GM19351 (cell line): ENCODE measurements at regions not wholly inside any gene's neighbourhood (a gene's known extent, or its start where the extent isn't known, plus 50 kb on each side); places are given as distances from the start of the nearest gene placed in this dataset.
A peak's percentile ranks its signal among the peaks of the same experiment; 100 is the strongest.

Experiments used
- ATAC-seq: cut with Tn5 transposase; IDR thresholded peaks from one replicate; pipeline ENCODE4 v1.9.1; 2021; ENCODE audit warnings: mild to moderate bottlenecking, moderate library complexity; ENCODE audit not compliant: unreplicated experiment

DNA sequence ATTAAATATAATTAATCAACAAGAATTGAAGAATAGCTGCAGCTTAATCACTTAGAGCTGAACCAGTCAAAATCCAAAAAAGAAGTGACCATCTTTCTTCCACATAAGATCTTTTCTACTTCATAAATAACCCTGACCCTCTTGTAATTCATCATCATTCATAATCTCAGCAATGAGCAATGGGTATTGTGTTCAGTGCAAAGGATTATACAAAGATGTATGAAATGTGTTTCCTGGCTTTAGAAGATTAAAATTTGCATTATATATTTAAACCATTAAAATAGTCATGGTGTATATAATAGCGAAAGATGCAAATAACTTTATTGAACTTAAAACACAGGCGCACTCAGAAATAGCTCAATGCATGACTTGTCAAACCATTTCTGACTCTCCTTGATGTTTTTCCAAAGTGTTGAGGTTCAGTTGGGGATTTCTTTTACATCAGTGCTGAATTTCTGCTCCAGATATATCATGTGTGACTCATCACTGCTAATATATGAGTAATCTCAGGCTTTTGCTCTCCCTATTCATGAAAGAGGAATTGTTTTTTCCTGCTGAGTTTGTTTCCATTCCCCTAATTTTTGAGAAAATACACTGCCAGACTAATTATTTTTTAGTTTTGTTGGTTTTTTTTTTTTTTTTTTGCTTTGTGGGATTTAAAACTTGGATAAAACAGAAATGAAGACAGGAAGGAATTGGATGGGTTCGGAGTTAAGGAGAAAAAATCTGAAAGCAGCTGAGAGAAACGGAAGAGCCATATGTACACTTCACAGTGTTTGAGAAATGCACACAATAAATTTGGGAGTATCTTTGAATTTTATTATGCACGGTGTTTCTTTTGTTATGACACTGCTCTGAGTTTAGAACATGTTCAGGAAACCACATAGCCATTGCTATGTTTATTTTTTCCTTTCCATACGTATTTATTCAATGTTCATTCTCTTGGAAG lies 290.1 kb upstream of the PCDH7 start:
- no peak for ATAC-seq

DNA sequence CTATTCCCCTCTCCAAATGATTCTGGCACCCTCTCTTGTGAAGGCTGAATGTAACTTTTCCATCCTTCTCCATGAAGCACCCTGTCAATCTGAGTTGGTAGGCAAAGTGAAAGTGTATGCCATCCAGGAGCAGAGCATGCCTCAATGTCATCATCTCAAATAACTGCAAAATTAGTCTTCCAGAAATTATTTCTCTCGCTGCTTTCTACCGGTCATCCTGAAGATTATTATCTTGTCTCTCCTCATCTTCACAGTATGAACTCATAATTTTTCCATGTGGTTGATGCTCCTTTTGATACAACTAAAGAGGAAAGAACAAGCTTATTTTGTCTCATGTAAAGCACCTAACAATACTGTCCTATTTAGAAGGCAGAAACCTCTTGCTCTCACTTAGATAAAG lies 285.5 kb upstream of the PCDH7 start:
- no peak for ATAC-seq

DNA sequence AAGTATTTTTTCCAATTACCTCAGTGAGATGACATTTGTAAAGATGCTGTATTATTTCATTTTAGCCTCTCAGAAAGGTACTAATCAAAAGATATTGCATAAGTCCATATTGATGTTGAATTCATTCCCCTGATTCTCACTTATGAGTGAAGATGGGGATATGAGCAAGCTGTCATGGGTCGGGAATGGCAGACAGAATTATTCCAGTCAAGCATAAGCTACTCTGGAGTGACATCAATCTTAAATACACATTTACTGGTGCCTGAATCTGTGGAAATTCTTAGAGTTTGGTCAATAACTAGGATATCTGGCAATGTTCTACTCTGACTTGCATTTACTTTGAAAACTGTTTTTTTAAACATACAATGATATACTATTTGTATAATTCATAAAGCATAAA lies 283.8 kb upstream of the PCDH7 start:
- ATAC-seq = no peak

DNA sequence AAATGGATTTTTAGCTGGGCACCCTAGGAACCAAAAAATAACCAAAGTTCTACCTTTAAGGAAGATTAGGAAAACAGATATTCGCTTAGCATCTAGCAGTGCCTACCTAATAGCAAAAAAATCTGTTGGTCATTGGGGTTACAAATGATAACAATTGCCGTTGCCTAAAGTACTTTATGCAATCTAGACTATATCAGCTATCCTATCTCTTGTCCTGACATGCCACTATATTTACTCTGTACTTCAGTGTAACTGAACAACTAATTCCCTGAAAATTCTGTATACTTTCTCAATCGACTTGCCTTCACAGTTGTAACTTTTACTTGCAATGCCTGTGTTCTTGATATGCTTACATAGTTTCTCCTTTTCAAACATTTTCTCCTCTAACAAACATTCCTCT lies 282.9 kb upstream of the PCDH7 start:
- no peak for ATAC-seq

DNA sequence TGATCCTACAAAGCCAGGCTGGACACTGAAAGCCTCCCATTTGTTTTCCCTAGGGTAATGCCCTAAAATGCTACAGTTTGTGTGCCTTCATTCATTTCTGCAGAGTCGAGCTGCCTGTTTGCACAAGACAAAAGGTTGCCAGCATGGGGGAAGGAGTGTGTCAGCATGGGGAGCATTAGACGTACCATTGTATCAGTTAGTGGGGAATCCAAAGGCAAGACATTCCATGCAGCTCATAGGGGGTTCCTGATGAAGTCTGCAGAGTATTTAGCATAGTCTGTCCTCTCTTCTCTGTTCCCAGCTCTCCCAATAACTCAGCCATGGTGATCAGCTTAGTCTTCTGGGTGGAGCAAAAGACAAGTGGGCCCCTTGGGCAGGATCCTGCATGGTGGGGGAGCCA lies 276.9 kb upstream of the PCDH7 start:
- no peak for ATAC-seq

DNA sequence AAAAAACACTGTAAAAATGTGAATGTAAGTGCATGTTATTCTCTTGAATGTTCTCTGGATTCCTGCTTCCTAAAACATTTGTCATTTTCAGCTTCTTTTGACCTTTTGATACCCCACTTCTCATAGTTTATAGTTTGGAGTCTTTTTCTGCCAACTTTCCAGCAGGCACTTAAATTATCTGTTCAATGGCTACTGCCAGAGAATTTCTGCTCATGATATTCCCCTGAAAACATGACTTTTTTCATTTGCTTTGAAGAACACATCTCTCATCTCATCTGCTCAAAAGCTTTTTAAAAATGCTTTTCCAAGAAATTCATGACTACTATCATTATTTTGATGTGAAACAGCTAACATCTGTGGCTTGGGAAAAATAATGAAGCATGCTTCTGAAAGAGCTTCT lies 269.7 kb upstream of the PCDH7 start:
- ATAC-seq = no peak

DNA sequence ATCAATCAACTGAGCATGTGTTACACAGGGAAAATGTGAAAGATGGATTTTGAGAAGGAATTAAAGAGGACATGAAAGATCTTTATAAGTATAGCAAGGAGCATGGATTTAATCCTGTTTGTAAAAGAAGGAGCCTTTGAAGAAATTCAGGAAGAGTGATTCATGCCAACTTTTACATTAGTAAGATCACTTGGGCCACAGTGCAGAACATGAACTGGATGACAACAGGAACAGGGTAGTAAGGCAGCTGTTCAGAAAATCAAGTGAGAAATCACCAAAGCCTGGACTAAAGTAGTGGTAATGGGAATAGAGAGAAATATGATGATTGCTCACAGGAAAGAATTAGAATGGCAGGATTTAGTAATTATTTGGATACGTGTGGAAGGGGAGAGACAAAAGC lies 265.7 kb upstream of the PCDH7 start:
- ATAC-seq = no peak

DNA sequence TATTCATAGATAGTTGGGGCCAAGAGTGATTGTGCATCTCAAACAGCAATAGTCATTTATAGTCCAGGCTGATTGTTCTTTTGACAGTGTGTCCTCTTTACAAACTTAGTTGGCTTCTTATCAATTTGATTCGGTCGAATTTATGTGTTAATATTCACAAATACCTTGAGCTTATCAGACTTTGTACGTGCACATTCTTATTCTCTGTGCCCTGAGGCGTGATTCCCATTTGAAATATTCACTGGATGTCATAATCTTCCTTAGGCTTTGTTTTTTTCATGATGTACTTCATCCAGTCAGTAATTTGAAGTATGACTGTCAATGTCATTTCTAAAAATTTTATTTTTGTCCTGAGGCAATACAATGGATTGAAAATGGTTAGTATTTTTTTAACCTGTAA lies 263.5 kb upstream of the PCDH7 start:
- no peak for ATAC-seq

DNA sequence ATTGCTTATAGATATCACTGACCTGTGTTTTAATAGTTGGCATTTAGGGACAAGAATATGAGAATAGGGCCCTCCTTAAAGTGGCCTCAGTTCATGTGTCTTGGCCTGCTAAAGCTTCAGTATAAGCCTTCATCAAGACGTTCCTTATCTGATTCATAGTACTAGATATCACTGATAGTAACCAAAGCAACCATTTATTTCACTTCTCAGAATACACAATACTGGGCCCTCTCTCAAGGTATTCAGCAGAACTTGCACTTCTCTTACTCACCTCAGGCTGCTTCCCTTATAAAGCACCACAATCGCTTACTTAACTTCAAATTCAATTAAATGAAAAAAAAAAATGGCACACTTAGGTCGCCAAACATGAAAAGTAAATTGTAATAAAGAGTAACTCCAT lies 259.4 kb upstream of the PCDH7 start:
- peak; percentile 43 for ATAC-seq

DNA sequence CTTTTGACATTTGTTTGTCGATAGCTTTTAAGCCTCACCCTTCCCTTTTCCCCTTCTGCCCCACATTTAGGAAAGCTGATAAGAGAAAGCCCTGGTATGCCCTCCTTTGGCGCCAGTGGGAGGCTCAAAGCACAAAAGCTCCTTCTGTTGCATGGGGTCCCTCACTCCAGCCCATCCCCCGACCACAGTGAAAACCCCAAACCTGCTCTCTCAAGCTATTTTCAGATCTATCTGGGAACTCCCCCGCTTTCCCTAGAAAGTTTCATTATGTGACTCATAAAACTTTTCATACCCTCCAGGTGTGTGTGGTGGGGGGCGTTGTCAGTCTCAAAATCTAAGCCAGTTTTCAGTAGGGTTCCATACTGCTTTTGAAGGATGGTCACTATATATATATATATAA lies 259.0 kb upstream of the PCDH7 start:
- ATAC-seq = peak; percentile 64

DNA sequence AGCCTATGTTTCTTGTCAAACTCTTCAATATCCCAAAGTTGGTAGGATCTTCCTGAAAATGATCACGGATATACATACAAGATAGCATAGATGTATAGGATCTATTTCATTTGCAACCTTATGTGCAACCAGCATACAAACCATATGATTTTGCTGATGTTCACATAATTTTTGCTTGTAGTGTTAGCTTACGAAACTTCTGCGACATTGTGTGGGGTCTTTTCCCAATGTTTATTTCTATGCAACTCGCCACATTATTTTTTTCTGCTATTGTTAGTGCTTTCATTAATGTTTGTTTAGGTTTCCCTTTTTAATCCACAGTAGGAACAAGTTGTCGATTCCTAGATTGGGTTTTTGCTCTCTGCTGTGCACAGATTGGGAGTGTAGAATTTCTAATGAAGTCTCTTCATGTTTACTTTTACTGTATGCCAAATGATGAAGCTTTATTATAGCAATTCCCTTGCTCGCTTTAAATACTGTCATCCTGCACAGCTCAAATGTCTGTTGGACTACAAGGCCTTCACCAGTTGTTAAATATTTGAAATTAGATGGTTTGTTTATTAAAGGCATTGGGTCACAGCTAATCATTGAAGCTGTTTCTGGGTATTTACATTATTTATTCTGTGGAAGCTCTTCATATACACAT lies 257.6 kb upstream of the PCDH7 start:
- no peak for ATAC-seq

DNA sequence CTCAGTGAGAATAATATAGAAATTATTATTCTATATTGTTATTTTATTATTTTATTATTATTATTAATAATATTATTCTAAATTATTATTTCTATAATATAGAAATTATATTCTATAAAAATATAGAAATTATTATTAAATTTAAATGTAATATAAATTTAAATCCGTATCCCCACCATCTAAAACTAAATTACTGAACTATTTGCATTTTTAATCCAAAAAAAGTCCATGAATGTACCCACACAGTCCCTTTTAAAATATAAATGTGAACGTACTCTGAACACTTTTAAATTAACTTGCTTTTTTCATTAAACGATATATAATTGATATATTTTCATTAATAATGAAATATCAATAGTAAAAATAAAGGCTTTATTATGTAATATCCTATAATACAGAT lies 248.3 kb upstream of the PCDH7 start:
- no peak for ATAC-seq

DNA sequence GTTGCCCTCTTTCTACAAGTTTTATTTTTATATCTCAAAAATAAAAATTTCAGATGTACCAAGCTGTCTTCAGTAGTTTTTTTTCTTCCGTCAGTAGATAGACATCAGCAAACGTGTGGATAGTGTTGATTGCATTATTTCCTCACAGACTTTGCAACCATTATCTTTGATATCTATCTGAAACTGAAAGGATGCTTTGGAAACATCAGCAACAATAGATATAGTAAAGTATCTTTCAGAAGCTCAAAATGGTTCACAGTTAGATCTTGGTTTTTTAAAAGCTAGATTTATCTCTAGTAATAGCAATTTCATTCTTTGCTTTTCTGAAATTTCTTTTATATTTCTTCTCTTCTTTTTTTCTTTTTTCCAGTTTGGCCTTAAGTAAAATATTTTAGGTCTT lies 246.9 kb upstream of the PCDH7 start:
- no peak for ATAC-seq

DNA sequence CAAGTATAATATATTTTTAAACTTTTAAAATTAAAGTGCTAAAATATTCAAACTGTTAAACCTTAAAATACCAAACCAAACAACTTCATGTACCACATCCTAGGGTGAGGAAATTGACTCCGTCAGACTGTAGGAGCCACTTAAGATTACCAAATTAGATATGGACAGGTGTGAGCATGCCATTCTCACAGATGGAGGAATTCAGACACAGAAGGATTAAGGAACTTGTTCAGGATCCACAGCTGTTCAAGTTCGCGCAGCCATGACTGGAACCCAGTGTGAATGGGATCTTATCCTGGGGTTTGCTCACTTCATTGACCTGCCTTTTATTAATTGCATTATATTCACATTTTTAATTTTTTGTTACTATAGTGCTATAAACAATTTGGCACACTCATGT lies 224.9 kb upstream of the PCDH7 start:
- no peak for ATAC-seq

DNA sequence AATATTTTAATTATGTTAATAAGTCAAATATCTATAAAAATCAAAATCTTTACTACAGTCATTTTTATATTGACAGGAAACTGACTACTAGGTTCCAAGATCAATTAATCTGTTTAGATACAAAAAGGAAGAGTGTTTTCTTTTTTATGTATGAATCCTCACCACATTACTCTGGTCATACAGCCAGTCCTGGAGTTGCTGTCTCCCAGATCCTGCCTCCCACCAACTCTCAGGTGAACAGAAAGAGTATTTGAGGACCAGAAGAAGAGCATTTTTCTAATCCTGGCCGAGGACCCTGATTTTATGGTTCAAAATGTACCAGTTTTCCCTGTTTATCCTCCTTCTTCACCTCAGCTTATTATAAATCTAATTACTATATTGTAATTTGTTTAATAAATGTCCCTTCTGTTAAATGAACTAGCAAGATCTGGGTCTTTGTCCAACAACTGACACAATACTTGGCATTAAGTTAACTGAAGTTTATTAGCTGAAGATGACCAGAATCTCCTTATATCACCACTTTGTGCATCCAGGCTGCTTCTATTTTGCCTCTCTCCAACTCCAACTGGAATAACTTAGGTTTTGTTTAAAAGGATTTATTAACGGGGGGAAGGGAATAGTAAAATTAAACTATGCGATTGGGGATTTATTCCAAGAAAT lies 224.4 kb upstream of the PCDH7 start:
- no peak for ATAC-seq

DNA sequence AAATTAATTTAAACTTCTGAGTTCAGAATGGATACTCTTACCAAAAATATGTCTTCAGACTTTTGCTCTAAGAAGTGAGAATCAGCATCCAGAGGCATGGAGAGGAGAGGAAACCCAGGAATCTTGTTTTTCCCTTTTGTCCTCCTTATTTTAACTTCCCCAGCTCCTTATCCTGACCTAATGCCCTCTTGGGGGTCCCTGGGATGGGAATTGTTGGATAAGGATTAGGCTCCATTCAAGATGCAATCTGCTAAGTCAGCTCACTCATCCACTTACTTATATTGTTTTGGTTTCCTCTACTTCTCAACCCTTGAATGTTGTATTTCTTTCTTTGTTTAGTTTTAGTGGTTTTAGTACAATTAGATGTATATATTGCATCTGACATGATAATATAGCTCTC lies 208.4 kb upstream of the PCDH7 start:
- no peak for ATAC-seq

DNA sequence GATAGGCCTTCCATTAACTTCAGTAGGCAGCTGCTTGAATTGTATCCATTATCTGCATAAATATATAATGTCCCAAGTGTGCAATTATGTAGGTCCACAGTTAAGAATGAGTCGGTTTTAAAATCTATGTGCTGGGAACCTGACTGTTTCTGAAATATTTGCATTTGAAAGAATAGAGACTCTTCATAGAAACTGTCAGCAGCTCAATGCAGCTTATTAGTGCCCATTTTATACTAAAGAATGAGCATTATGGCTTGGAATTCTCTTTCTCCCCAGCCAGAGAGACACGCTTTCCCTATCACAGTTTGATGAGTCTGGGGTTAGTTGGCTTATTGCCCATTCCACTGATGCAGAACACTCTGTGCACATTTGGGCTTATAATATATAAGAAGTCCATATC lies 202.0 kb upstream of the PCDH7 start:
- no peak for ATAC-seq

DNA sequence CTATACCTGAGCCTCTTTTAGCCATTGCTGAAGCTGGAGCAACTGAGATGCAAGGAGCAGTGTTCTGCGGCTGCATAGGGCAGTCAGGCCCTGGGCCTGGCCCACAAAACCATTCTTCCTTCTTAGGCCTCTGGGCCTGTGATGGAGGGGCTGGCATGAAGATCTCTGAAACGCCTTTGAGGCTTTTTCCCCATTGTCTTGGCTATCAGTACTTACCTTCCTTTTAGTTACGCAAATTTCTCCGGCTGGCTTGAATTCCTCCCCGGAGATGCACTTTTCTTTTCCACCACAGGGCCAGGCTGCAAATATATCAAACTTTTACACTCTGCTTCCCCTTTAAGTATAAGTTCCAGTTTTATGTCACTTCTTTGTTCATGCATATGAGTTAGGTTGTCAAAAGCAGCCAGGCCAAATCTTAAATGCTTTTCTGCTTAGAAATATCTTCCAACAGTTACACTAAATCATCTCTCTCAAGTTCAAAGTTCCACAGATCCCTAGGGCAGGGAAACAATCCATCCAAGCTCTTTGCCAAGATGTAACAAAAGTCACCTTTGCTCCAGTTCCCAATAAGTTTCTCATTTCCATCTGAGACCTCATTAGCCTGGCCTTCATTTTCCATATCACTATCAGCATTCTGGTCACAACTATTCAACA lies 194.4 kb upstream of the PCDH7 start:
- ATAC-seq = no peak

DNA sequence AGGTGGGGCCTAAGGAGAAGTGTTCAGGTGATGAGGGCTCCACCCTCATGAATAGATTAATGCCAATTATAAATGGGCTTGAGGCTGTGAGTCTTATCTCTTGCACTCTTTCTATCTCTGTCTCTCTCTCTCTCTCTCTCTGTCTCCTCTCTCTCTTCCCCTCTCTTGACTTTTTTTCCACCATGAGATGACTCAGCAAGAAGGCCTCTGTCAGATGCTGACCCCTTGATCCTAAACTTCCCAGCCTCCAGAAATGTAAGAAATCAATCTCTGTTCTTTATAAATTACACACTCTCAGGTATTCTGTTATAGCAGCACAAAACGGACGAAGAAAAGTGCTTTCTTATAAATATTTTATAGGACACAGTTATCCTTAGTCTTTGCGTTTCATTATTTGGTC lies 184.9 kb upstream of the PCDH7 start:
- no peak for ATAC-seq

DNA sequence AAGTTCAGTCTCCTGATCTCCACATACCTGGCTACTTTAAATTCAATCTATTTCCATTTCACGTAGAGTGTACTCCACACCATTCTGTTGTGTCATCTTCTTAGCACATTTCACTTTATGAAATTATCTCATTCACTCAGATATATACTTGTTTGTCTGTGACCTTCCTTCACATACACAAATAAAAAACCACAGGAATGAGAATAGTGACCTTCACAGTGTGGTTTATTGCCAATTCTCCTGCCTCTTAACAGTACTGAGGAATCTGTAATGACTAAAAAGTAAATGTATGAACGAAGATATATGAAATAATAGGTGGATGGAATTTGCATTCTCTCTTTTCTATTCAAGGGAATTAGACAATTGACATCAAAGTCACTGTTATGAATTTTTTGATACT lies 183.9 kb upstream of the PCDH7 start:
- ATAC-seq = no peak

DNA sequence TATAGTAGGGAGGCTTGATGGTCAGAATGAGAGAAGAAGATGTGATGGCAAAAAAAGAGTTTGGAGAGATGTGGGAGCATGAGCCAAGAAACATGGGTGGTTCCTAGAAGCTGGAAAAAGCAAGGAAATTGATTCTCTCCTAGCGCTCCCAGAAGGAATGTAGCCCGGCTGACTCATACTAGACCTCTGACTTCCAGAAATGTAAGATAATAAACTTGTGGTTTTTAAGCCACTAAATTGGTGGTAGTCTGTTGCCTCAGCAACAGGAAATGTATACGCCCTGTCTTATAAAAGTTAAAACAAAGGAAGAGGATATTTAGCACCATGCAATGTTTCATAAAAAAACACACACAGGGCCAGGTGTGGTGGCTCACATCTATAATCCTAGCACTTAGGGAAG lies 182.7 kb upstream of the PCDH7 start:
- ATAC-seq = no peak

DNA sequence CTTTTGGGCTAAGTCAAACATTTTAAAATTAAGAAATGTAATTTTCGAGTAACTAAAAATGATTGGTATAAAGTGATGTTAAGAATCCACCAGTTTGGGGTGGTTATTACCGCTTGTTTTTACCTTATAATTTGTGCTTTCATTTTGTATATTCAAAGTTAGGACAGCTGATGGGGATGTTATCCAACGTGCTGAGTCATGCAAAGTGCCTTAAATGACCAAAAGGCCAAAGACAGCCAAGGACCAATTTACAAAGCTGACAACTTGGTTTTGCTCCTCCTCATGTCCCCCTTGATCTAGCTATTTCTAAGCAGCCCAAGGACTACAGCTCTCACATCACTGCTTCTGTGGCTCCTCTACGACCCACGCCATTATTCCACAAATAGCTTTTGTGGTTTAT lies 181.4 kb upstream of the PCDH7 start:
- no peak for ATAC-seq
